ENCODE measurements at regions not wholly inside any gene's neighbourhood (a gene's known extent, or its start where the extent isn't known, plus 50 kb on each side); places are given as distances from the start of the nearest gene placed in this dataset.

DNA sequence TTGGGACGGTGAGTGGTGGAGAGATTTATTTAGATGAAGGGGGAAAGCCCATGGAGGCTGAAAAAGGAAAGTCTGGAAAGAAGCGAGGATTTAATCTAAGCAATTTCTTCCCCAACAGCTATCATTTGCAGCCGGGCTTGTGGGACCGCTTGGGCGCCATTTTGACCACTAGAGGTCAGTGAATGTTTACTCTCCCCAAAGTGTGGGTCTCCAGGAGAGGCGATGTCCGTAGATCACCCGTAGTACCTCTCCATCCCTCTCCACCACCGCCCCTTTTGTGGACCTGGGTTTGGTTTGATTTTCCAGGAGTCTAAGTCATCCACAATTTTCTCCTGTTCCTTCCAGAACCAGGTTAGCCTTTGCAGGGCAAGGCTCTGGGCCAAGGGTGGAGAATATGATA lies 91.2 kb upstream of the PARP11 start:
- peak overlapping the region; percentile 75 for H2AK5ac ChIP-seq (ENCODE audit: low read length)
- H3K4me3 ChIP-seq (ENCODE audit: low read depth, low read length) = no peak overlapping the region
- H2BK5ac ChIP-seq (ENCODE audit: low read depth, low read length, poor library complexity) = peak overlapping the region; percentile 78
- H3K4me2 ChIP-seq (ENCODE audit: low read length) = no peak overlapping the region
- H3K79me1 ChIP-seq (ENCODE audit: low read length) = peaks cover 51% of the 10 kb centered on the region
- no peaks in the 10 kb centered on the region for H3K27me3 ChIP-seq (ENCODE audit: insufficient read depth, low read length)
- no peaks in the 10 kb centered on the region for H3K36me3 ChIP-seq (ENCODE audit: control insufficient read depth in 1 of 2, insufficient read depth in 2 of 2, low read length in 2 of 2)
- no peak overlapping the region for H3K4ac ChIP-seq (ENCODE audit: low read depth, low read length)
- WGBS (ENCODE audit: extremely low coverage, insufficient coverage, insufficient read length) = no CpG with 5 or more reads among the region's 9 CpGs
- peaks cover 28 to 33% of the 10 kb centered on the region in 2 experiments for H3K4me1 ChIP-seq (ENCODE audit: control insufficient read depth in 1 of 2, insufficient read depth in 2 of 2, low read length in 2 of 2)
- peak overlapping the region; percentile 87 for H2BK120ac ChIP-seq (ENCODE audit: insufficient read depth, low read length, poor library complexity)
- H3K9me3 ChIP-seq (ENCODE audit: insufficient read depth, low read depth, low read length) = no peaks in the 10 kb centered on the region
- H4K12ac ChIP-seq (ENCODE audit: low read depth, low read length) = no peak overlapping the region
- no peak overlapping the region for H4K8ac ChIP-seq (ENCODE audit: low read depth, low read length)
- no peak overlapping the region for H3K27ac ChIP-seq (ENCODE audit: low read depth, low read length)
- no peak overlapping the region for H3K23ac ChIP-seq (ENCODE audit: low read length)
- peak overlapping the region; percentile 69 for H3K18ac ChIP-seq (ENCODE audit: low read length)
- no peak overlapping the region for H3K9ac ChIP-seq (ENCODE audit: low read length)
- H3K14ac ChIP-seq (ENCODE audit: low read length) = peak overlapping the region; percentile 69
- H2AFZ ChIP-seq (ENCODE audit: insufficient read depth, low read length, poor library complexity) = no peak overlapping the region
- peak overlapping the region; percentile 53 for H4K91ac ChIP-seq (ENCODE audit: low read depth, low read length)
- peak overlapping the region; percentile 69 for H2BK12ac ChIP-seq (ENCODE audit: low read length)
- peak; percentile 27 to 50 for DNase-seq
- peaks cover 7% of the 10 kb centered on the region for H3K79me2 ChIP-seq (ENCODE audit: control insufficient read depth, insufficient read depth, low read length, poor library complexity)

- H3K18ac ChIP-seq (ENCODE audit: low read length) = peak overlapping the region; percentile 33
- peak overlapping the region; percentile 36 for H4K8ac ChIP-seq (ENCODE audit: low read depth, low read length)
- peak overlapping the region; percentile 43 for H3K4ac ChIP-seq (ENCODE audit: low read depth, low read length)
- H2BK120ac ChIP-seq (ENCODE audit: insufficient read depth, low read length, poor library complexity) = peak overlapping the region; percentile 79
- no peaks in the 10 kb centered on the region for H3K27me3 ChIP-seq (ENCODE audit: insufficient read depth, low read length)
- H4K91ac ChIP-seq (ENCODE audit: low read depth, low read length) = peak overlapping the region; percentile 87
- H2AFZ ChIP-seq (ENCODE audit: insufficient read depth, low read length, poor library complexity) = peak overlapping the region; percentile 3
- no peak overlapping the region for H3K27ac ChIP-seq (ENCODE audit: low read depth, low read length)
- no peak overlapping the region for H3K9ac ChIP-seq (ENCODE audit: low read length)
- peaks cover 39% of the 10 kb centered on the region for H3K79me1 ChIP-seq (ENCODE audit: low read length)
- peak overlapping the region; percentile 86 for H2BK12ac ChIP-seq (ENCODE audit: low read length)
- H3K4me1 ChIP-seq (ENCODE audit: control insufficient read depth in 1 of 2, insufficient read depth in 2 of 2, low read length in 2 of 2) = peaks cover 22 to 27% of the 10 kb centered on the region in 2 experiments
- no peaks in the 10 kb centered on the region for H3K9me3 ChIP-seq (ENCODE audit: insufficient read depth, low read depth, low read length)
- H3K79me2 ChIP-seq (ENCODE audit: control insufficient read depth, insufficient read depth, low read length, poor library complexity) = peaks cover 2% of the 10 kb centered on the region
- no CpG with 5 or more reads among the region's 8 CpGs for WGBS (ENCODE audit: extremely low coverage, insufficient coverage, insufficient read length)
- no peak overlapping the region for H3K4me3 ChIP-seq (ENCODE audit: low read depth, low read length)
- no peak overlapping the region for H3K23ac ChIP-seq (ENCODE audit: low read length)
- H3K4me2 ChIP-seq (ENCODE audit: low read length) = no peak overlapping the region
- H2AK5ac ChIP-seq (ENCODE audit: low read length) = peak overlapping the region; percentile 62
- H4K12ac ChIP-seq (ENCODE audit: low read depth, low read length) = no peak overlapping the region
- H3K36me3 ChIP-seq (ENCODE audit: control insufficient read depth in 1 of 2, insufficient read depth in 2 of 2, low read length in 2 of 2) = no peaks in the 10 kb centered on the region
- H2BK5ac ChIP-seq (ENCODE audit: low read depth, low read length, poor library complexity) = peak overlapping the region; percentile 44
- H3K14ac ChIP-seq (ENCODE audit: low read length) = peak overlapping the region; percentile 79
- DNase-seq = peak in 1 of 2 donors; percentile 47
These were observed 89.7 kb upstream of the PARP11 start for GRCh38 chr12:3962631-3963483.

- Histone ChIP-seq H2AK5ac (ENCODE audit: low read length) (no peak overlapping the region), H2BK12ac (ENCODE audit: low read length) (peak overlapping the region; percentile 87), H3K4ac (ENCODE audit: low read depth, low read length) (no peak overlapping the region), H3K79me2 (ENCODE audit: control insufficient read depth, insufficient read depth, low read length, poor library complexity) (no peaks in the 10 kb centered on the region), H2BK5ac (ENCODE audit: low read depth, low read length, poor library complexity) (no peak overlapping the region), H3K4me2 (ENCODE audit: low read length) (no peak overlapping the region), H3K18ac (ENCODE audit: low read length) (peak overlapping the region; percentile 50), H2AFZ (ENCODE audit: insufficient read depth, low read length, poor library complexity) (no peak overlapping the region), H4K91ac (ENCODE audit: low read depth, low read length) (peak overlapping the region; percentile 56), H3K27me3 (ENCODE audit: insufficient read depth, low read length) (peaks cover 3% of the 10 kb centered on the region), H3K27ac (ENCODE audit: low read depth, low read length) (no peak overlapping the region), H4K12ac (ENCODE audit: low read depth, low read length) (no peak overlapping the region), H3K4me1 (ENCODE audit: control insufficient read depth in 1 of 2, insufficient read depth in 2 of 2, low read length in 2 of 2) (peaks cover 17 to 22% of the 10 kb centered on the region in 2 experiments), H3K23ac (ENCODE audit: low read length) (no peak overlapping the region), H3K79me1 (ENCODE audit: low read length) (peaks cover 33% of the 10 kb centered on the region), H4K8ac (ENCODE audit: low read depth, low read length) (no peak overlapping the region), H3K14ac (ENCODE audit: low read length) (no peak overlapping the region), H3K36me3 (ENCODE audit: control insufficient read depth in 1 of 2, insufficient read depth in 2 of 2, low read length in 2 of 2) (no peaks in the 10 kb centered on the region), H3K9me3 (ENCODE audit: insufficient read depth, low read depth, low read length) (no peaks in the 10 kb centered on the region), H3K9ac (ENCODE audit: low read length) (no peak overlapping the region), H2BK120ac (ENCODE audit: insufficient read depth, low read length, poor library complexity) (peak overlapping the region; percentile 50), H3K4me3 (ENCODE audit: low read depth, low read length) (no peak overlapping the region)
- WGBS (ENCODE audit: extremely low coverage, insufficient coverage, insufficient read length) = no CpG with 5 or more reads among the region's 9 CpGs
- no peak for DNase-seq
These were observed 88.4 kb upstream of the PARP11 start for GRCh38 chr12:3961591-3961990.

DNA sequence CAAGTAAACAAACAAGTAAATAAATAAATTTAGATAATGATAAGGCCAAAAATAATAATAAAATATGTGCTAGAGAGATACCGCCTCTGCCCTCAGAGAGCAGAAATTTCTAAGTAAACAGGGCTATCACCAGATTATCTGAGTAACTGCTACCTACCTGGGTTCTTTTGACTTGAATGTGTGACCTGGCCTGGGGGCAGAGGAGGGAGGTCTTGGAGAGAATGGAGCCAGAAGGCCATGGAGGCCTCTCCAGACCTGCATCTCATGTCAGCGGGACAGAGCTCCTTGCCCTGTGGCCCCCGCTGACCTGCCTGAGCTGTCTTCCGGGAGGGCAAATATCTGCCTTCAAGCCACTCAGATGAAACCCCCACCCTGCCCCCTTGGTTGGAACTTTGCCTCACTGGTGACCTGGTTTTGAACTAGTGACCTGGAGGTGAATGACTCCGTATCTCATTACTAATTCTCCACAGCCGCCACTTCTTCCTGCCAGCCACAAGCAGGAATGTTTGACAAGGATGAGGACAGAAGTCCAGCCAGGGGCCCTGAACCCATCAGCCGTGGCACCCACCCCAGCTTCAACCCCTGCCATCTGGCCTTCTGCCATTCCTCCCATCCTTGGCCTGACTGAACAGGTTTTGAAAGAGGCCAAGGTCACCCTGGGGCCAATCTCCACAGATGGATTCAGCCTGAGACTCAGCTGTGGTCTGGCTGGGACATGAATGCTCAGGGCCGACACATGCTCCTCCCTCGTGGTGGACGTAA lies 86.8 kb upstream of the PARP11 start:
- Histone ChIP-seq H3K4me1 (ENCODE audit: control insufficient read depth in 1 of 2, insufficient read depth in 2 of 2, low read length in 2 of 2) (peaks cover 13 to 14% of the 10 kb centered on the region in 2 experiments), H3K14ac (ENCODE audit: low read length) (peak overlapping the region; percentile 60), H2AK5ac (ENCODE audit: low read length) (peak overlapping the region; percentile 87), H2BK120ac (ENCODE audit: insufficient read depth, low read length, poor library complexity) (peak overlapping the region; percentile 36), H2AFZ (ENCODE audit: insufficient read depth, low read length, poor library complexity) (no peak overlapping the region), H3K9ac (ENCODE audit: low read length) (no peak overlapping the region), H3K36me3 (ENCODE audit: control insufficient read depth in 1 of 2, insufficient read depth in 2 of 2, low read length in 2 of 2) (no peaks in the 10 kb centered on the region), H3K27me3 (ENCODE audit: insufficient read depth, low read length) (peaks cover 3% of the 10 kb centered on the region), H3K4me2 (ENCODE audit: low read length) (no peak overlapping the region), H3K79me1 (ENCODE audit: low read length) (peaks cover 21% of the 10 kb centered on the region), H3K4me3 (ENCODE audit: low read depth, low read length) (no peak overlapping the region), H4K8ac (ENCODE audit: low read depth, low read length) (peak overlapping the region; percentile 46), H2BK12ac (ENCODE audit: low read length) (peak overlapping the region; percentile 87), H4K12ac (ENCODE audit: low read depth, low read length) (no peak overlapping the region), H3K18ac (ENCODE audit: low read length) (peak overlapping the region; percentile 7), H3K9me3 (ENCODE audit: insufficient read depth, low read depth, low read length) (no peaks in the 10 kb centered on the region), H3K4ac (ENCODE audit: low read depth, low read length) (peak overlapping the region; percentile 15), H3K23ac (ENCODE audit: low read length) (no peak overlapping the region), H3K27ac (ENCODE audit: low read depth, low read length) (no peak overlapping the region), H3K79me2 (ENCODE audit: control insufficient read depth, insufficient read depth, low read length, poor library complexity) (no peaks in the 10 kb centered on the region), H2BK5ac (ENCODE audit: low read depth, low read length, poor library complexity) (peak overlapping the region; percentile 45), H4K91ac (ENCODE audit: low read depth, low read length) (peak overlapping the region; percentile 63)
- no CpG with 5 or more reads among the region's 10 CpGs for WGBS (ENCODE audit: extremely low coverage, insufficient coverage, insufficient read length)
- no peak for DNase-seq
